GM12878 (cell line): ENCODE measurements at regions not wholly inside any gene's neighbourhood (a gene's known extent, or its start where the extent isn't known, plus 50 kb on each side); places are given as distances from the start of the nearest gene placed in this dataset.

Experiments used
- ATAC-seq: fragments of 200-7000 bp; cut with Tn5 transposase; 3 replicates; pipeline ENCODE4 v1.9.1; 2020; ENCODE audit warnings: mild to moderate bottlenecking, moderate library complexity
- BruUV-seq: library from RNA; stranded (reverse); fragments of 400-500 nt; replicated peaks from 2 replicates; lab custom pipeline; 2021; lab: Mats Ljungman, UMichigan
- CTCF ChIA-PET: fragments of 300-600 bp; sonication (Branson Sonifier 250); formaldehyde crosslinking; extraction: SDS; loops from one replicate; lab custom pipeline; 2021; ENCODE audit warnings: inconsistent platforms; lab: Yijun Ruan, JAX
- POLR2A ChIA-PET: fragments of 350-600 bp; formaldehyde crosslinking; extraction: SDS; loops from one replicate; lab custom pipeline; 2021; ENCODE audit warnings: inconsistent platforms; lab: Charles Lee
- RAD21 ChIA-PET: fragments of 300-600 bp; sonication (Branson Sonifier 250); formaldehyde crosslinking; loops from one replicate; lab custom pipeline; 2023; ENCODE audit warnings: antibody characterized with exemption; ENCODE audit not compliant: unreplicated experiment; lab: Charles Lee
- SMC1A ChIA-PET: fragments of 300-600 bp; sonication (Branson Sonifier 250); formaldehyde crosslinking; loops from one replicate; lab custom pipeline; 2023; ENCODE audit not compliant: unreplicated experiment, uncharacterized antibody; lab: Charles Lee
- DNase-seq: peaks from one replicate; pipeline ENCODE4 v3.0.0-alpha.2; 2011; ENCODE audit warnings: low read depth, low spot score
- FAIRE-seq: peaks from 3 replicates; lab custom pipeline; 2011; peaks lifted over from hg19 to GRCh38; lab: Jason Lieb, UNC
- H2AFZ ChIP-seq: 2 replicates; pipeline ENCODE4 v1.6.0; 2011; ENCODE audit warnings: low read depth, low read length, control low read depth; ENCODE audit not compliant: control insufficient read depth
- H3K27ac ChIP-seq: 2 replicates; pipeline ENCODE4 v1.5.1; 2011; ENCODE audit warnings: control low read depth; ENCODE audit not compliant: control insufficient read depth, insufficient read depth
- H3K27me3 ChIP-seq, 2 experiments: replicated peaks in 1 of 2; 2 replicates each; pipeline versions ENCODE4 v1.6.0 to v1.6.1; 2011; ENCODE audit warnings: low read length in 1 of 2; ENCODE audit not compliant: control insufficient read depth in 2 of 2, insufficient read depth in 2 of 2
- H3K36me3 ChIP-seq, 2 experiments: 2 replicates each; pipeline ENCODE4 v1.5.1; 2011; ENCODE audit warnings: low read length in 1 of 2; ENCODE audit not compliant: control insufficient read depth in 2 of 2, insufficient read depth in 2 of 2
- H3K4me1 ChIP-seq: 2 replicates; pipeline ENCODE4 v1.6.1; 2011; ENCODE audit warnings: mild to moderate bottlenecking, low read length, moderate library complexity, mixed read lengths; ENCODE audit not compliant: control insufficient read depth, insufficient read depth
- H3K4me2 ChIP-seq: 2 replicates; pipeline ENCODE4 v1.6.0; 2011; ENCODE audit warnings: control low read depth; ENCODE audit not compliant: control insufficient read depth, insufficient read depth
- H3K4me3 ChIP-seq: fragments of 200-600 bp; sonication (generic); 2 replicates; pipeline ENCODE4 v1.5.1; 2016
- H3K79me2 ChIP-seq: 2 replicates; pipeline ENCODE4 v1.6.0; 2011; ENCODE audit warnings: low read length; ENCODE audit not compliant: control insufficient read depth, insufficient read depth
- H3K9ac ChIP-seq: 2 replicates; pipeline ENCODE4 v1.8.0; 2011; ENCODE audit warnings: low read length, control low read depth, mixed read lengths; ENCODE audit not compliant: control insufficient read depth, insufficient read depth
- H3K9me3 ChIP-seq: replicated peaks from 3 replicates; pipeline ENCODE4 v1.5.1; 2011; ENCODE audit warnings: mild to moderate bottlenecking, low read length; ENCODE audit not compliant: control insufficient read depth, insufficient read depth
- H4K20me1 ChIP-seq: 2 replicates; pipeline ENCODE4 v1.6.0; 2011; ENCODE audit not compliant: control insufficient read depth, insufficient read depth
- DPF2 ChIP-seq: fragments of 450-650 bp; IDR thresholded peaks from 2 replicates; pipeline ENCODE4 v1.6.1; 2017; ENCODE audit warnings: mild to moderate bottlenecking
- EED ChIP-seq: sonication (generic); IDR thresholded peaks from 2 replicates; pipeline ENCODE4 v1.6.1; 2016; ENCODE audit warnings: antibody characterized with exemption, low read depth
- IKZF2 ChIP-seq, 2 experiments: fragments of 450-650 bp; IDR thresholded peaks; 2 replicates each; pipeline ENCODE4 v1.6.1; 2017; ENCODE audit warnings: mild to moderate bottlenecking in 2 of 2, moderate library complexity in 2 of 2
- NBN ChIP-seq: fragments of 450-650 bp; IDR thresholded peaks from 2 replicates; pipeline ENCODE4 v1.6.1; 2016
- NFIC ChIP-seq: IDR thresholded peaks from 2 replicates; pipeline ENCODE4 v1.6.1; 2012; ENCODE audit warnings: low read depth, mild to moderate bottlenecking, inconsistent platforms, low read length, moderate library complexity
- NR2C2 ChIP-seq: IDR thresholded peaks from 2 replicates; pipeline ENCODE4 v1.6.1; 2011; ENCODE audit warnings: borderline replicate concordance, low read depth; ENCODE audit not compliant: control insufficient read depth, insufficient read length
- SUPT20H ChIP-seq: IDR thresholded peaks from 2 replicates; pipeline ENCODE4 v1.6.1; 2011; ENCODE audit warnings: low read depth, mild to moderate bottlenecking, low read length, moderate library complexity, borderline replicate concordance; ENCODE audit not compliant: control insufficient read depth
- WGBS: methylation state at CpG from one replicate; pipeline ENCODE4 v1.1.6; 2016; ENCODE audit warnings: low lambda C conversion rate; ENCODE audit not compliant: insufficient replicate concordance, insufficient coverage; ENCODE audit errors: missing lambda C conversion rate; 5-methylcytosine and 5-hydroxymethylcytosine counted together
- in situ Hi-C: fragments of 300-500 bp; cut with MboI; formaldehyde crosslinking; loops from 9 replicates; pipeline ENCODE4 v1.14.3; 2018; ENCODE audit warnings: mixed read lengths
- intact Hi-C: fragments of 100-400 bp; cut with micrococcal nuclease; formaldehyde crosslinking; loops from one replicate; pipeline ENCODE4 v1.14.2; 2022; ENCODE audit not compliant: unreplicated experiment
- TF ChIP-seq, protein P1 (sequence below): fragments of 450-650 bp; IDR thresholded peaks from 2 replicates; pipeline ENCODE4 v1.6.1; 2016; ENCODE audit warnings: mild to moderate bottlenecking
- TF ChIP-seq, protein P2 (sequence below): IDR thresholded peaks from 2 replicates; pipeline ENCODE4 v1.6.1; 2012; ENCODE audit warnings: low read depth, low read length, improper control_type of control experiment
- TF ChIP-seq, protein P3 (sequence below): fragments of 450-650 bp; IDR thresholded peaks from 2 replicates; pipeline ENCODE4 v1.6.1; 2016; ENCODE audit warnings: mild to moderate bottlenecking, moderate library complexity, borderline replicate concordance
- TF ChIP-seq, protein P4 (sequence below): IDR thresholded peaks from 2 replicates; pipeline ENCODE4 v1.6.1; 2012; ENCODE audit warnings: mild to moderate bottlenecking, low read depth, low read length

DNA sequence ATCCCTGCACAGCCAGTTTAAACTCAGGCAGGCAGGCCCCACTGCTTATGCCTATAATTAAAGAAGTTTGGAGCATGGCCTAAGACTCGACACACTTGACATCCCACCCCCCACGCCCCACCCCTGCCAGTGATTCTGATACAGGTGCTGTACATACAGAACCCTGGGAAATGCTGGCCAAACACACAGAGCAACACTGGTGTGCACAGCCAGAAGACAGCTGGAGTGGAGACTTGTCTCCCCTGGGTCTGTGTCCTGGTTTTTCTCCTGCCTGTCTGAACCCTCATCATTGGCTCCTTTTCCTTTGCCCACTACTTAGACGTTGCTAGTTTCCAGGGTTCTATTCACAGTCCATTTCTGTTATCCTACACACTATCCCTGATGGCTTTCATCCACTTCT is 76.8 kb downstream of the DLEU7 start:
- no peak for DNase-seq
- Histone ChIP-seq H2AFZ (no peak overlapping the region), H3K9me3 (no peaks in the 10 kb centered on the region), H3K4me1 (no peaks in the 10 kb centered on the region), H4K20me1 (no peaks in the 10 kb centered on the region), H3K4me3 (no peak overlapping the region), H3K27me3 (no peaks in the 10 kb centered on the region), H3K9ac (no peak overlapping the region), H3K27ac (no peak overlapping the region), H3K79me2 (no peaks in the 10 kb centered on the region), H3K36me3 (no peaks in the 10 kb centered on the region), H3K4me2 (no peak overlapping the region)
- no peak for FAIRE-seq
- ChIA-PET RAD21 (no interaction called here), CTCF (no interaction called here), POLR2A (no interaction called here), SMC1A (interaction anchor here (0.6 kb wide), 1 partner anchor 940 kb away, joined by 3 read pairs; no protein-coding TSS in a partner anchor)
- intact Hi-C loops = no loop called here
- in situ Hi-C loops = no loop called here
- no TSS peak for BruUV-seq
- ATAC-seq = no peak
- 2% methylated on average over 3 of the region's 3 CpGs for WGBS
- TF ChIP-seq EED (no peak), IKZF2 (IDR thresholded peaks at IDR 0.05) (no peak), SUPT20H (no peak), DPF2 (no peak), NFIC (no peak), NBN (no peak), NR2C2 (no peak)
- TF ChIP-seq, protein P1, sequence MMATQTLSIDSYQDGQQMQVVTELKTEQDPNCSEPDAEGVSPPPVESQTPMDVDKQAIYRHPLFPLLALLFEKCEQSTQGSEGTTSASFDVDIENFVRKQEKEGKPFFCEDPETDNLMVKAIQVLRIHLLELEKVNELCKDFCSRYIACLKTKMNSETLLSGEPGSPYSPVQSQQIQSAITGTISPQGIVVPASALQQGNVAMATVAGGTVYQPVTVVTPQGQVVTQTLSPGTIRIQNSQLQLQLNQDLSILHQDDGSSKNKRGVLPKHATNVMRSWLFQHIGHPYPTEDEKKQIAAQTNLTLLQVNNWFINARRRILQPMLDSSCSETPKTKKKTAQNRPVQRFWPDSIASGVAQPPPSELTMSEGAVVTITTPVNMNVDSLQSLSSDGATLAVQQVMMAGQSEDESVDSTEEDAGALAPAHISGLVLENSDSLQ = no peak
- TF ChIP-seq, protein P2, sequence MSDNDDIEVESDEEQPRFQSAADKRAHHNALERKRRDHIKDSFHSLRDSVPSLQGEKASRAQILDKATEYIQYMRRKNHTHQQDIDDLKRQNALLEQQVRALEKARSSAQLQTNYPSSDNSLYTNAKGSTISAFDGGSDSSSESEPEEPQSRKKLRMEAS = no peak
- TF ChIP-seq, protein P3, sequence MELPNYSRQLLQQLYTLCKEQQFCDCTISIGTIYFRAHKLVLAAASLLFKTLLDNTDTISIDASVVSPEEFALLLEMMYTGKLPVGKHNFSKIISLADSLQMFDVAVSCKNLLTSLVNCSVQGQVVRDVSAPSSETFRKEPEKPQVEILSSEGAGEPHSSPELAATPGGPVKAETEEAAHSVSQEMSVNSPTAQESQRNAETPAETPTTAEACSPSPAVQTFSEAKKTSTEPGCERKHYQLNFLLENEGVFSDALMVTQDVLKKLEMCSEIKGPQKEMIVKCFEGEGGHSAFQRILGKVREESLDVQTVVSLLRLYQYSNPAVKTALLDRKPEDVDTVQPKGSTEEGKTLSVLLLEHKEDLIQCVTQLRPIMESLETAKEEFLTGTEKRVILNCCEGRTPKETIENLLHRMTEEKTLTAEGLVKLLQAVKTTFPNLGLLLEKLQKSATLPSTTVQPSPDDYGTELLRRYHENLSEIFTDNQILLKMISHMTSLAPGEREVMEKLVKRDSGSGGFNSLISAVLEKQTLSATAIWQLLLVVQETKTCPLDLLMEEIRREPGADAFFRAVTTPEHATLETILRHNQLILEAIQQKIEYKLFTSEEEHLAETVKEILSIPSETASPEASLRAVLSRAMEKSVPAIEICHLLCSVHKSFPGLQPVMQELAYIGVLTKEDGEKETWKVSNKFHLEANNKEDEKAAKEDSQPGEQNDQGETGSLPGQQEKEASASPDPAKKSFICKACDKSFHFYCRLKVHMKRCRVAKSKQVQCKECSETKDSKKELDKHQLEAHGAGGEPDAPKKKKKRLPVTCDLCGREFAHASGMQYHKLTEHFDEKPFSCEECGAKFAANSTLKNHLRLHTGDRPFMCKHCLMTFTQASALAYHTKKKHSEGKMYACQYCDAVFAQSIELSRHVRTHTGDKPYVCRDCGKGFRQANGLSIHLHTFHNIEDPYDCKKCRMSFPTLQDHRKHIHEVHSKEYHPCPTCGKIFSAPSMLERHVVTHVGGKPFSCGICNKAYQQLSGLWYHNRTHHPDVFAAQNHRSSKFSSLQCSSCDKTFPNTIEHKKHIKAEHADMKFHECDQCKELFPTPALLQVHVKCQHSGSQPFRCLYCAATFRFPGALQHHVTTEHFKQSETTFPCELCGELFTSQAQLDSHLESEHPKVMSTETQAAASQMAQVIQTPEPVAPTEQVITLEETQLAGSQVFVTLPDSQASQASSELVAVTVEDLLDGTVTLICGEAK = no peak
- TF ChIP-seq, protein P4, sequence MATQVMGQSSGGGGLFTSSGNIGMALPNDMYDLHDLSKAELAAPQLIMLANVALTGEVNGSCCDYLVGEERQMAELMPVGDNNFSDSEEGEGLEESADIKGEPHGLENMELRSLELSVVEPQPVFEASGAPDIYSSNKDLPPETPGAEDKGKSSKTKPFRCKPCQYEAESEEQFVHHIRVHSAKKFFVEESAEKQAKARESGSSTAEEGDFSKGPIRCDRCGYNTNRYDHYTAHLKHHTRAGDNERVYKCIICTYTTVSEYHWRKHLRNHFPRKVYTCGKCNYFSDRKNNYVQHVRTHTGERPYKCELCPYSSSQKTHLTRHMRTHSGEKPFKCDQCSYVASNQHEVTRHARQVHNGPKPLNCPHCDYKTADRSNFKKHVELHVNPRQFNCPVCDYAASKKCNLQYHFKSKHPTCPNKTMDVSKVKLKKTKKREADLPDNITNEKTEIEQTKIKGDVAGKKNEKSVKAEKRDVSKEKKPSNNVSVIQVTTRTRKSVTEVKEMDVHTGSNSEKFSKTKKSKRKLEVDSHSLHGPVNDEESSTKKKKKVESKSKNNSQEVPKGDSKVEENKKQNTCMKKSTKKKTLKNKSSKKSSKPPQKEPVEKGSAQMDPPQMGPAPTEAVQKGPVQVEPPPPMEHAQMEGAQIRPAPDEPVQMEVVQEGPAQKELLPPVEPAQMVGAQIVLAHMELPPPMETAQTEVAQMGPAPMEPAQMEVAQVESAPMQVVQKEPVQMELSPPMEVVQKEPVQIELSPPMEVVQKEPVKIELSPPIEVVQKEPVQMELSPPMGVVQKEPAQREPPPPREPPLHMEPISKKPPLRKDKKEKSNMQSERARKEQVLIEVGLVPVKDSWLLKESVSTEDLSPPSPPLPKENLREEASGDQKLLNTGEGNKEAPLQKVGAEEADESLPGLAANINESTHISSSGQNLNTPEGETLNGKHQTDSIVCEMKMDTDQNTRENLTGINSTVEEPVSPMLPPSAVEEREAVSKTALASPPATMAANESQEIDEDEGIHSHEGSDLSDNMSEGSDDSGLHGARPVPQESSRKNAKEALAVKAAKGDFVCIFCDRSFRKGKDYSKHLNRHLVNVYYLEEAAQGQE = no peak
